ENCODE measurements at regions not wholly inside any gene's neighbourhood (a gene's known extent, or its start where the extent isn't known, plus 50 kb on each side); places are given as distances from the start of the nearest gene placed in this dataset.

DNA sequence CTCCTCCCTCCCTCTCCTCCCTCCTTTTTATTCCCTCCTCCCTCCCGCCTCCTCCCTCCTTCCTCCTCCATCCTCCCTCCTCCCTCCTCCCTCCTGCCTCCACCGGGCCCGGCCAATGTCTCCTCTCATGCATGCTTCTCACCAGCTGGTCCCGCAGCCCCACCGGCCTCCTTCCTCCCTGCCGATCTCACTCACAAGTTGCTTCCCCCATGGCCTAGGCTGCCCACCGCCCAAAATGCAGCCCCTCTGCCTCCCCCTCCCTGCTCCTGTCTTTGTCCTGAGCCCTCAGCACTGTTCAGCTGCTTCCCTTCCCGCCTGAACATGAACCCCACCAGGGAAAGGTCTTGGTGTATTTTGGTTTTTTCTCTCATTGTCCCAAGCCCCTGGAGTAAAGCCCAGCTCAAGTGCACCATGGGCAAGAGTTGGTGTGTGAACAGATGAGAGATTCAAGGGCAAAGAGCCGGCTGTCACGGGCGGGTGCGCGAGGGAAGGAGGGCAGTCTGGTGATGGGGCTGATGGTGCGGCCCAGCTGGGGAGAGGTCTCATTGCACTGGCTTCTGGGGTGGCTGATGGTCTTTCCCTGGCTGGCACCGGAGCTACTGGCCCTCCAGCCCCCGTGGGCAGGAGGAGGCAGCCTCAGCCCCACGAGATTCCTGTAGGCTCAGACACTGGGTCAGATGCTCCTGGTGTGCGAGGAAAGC, 117.6 kb downstream of the TWIST2 start:
- TF ChIP-seq EZH2 (IDR thresholded peaks at IDR 0.05; ENCODE audit: borderline replicate concordance, low read depth, low read length, poor library complexity, severe bottlenecking), result no peak
- TF ChIP-seq, protein P1, sequence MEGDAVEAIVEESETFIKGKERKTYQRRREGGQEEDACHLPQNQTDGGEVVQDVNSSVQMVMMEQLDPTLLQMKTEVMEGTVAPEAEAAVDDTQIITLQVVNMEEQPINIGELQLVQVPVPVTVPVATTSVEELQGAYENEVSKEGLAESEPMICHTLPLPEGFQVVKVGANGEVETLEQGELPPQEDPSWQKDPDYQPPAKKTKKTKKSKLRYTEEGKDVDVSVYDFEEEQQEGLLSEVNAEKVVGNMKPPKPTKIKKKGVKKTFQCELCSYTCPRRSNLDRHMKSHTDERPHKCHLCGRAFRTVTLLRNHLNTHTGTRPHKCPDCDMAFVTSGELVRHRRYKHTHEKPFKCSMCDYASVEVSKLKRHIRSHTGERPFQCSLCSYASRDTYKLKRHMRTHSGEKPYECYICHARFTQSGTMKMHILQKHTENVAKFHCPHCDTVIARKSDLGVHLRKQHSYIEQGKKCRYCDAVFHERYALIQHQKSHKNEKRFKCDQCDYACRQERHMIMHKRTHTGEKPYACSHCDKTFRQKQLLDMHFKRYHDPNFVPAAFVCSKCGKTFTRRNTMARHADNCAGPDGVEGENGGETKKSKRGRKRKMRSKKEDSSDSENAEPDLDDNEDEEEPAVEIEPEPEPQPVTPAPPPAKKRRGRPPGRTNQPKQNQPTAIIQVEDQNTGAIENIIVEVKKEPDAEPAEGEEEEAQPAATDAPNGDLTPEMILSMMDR (conservative IDR thresholded peaks at IDR 0.05; ENCODE audit: low read depth, low read length), result no peak
- no peak for DNase-seq (ENCODE audit: low spot score)
- BruUV-seq (replicated peaks), result no TSS peak
- CTCF ChIA-PET, result no interaction called here
- H3K9me3 ChIP-seq (ENCODE audit: low read depth, low read length, poor library complexity, severe bottlenecking), result no peaks in the 10 kb centered on the region
- H3K4me3 ChIP-seq (ENCODE audit: low read depth, low read length, poor library complexity, severe bottlenecking), result no peak overlapping the region
- intact Hi-C loops (cut with micrococcal nuclease; ENCODE audit: unreplicated experiment), result no loop called here
- H3K4me1 ChIP-seq (ENCODE audit: insufficient read depth, low read length, poor library complexity, severe bottlenecking), result no peaks in the 10 kb centered on the region
- no peak overlapping the region for H3K27ac ChIP-seq (ENCODE audit: low read depth, low read length, poor library complexity, severe bottlenecking)
- no peaks in the 10 kb centered on the region for H3K36me3 ChIP-seq (ENCODE audit: insufficient read depth, low read length, poor library complexity, severe bottlenecking)
- POLR2A ChIA-PET (ENCODE audit: low non-redundant PET), result no interaction called here
- H3K27me3 ChIP-seq (replicated peaks; ENCODE audit: insufficient read depth, low read depth, low read length, poor library complexity), result peaks cover 8% of the 10 kb centered on the region

DNA sequence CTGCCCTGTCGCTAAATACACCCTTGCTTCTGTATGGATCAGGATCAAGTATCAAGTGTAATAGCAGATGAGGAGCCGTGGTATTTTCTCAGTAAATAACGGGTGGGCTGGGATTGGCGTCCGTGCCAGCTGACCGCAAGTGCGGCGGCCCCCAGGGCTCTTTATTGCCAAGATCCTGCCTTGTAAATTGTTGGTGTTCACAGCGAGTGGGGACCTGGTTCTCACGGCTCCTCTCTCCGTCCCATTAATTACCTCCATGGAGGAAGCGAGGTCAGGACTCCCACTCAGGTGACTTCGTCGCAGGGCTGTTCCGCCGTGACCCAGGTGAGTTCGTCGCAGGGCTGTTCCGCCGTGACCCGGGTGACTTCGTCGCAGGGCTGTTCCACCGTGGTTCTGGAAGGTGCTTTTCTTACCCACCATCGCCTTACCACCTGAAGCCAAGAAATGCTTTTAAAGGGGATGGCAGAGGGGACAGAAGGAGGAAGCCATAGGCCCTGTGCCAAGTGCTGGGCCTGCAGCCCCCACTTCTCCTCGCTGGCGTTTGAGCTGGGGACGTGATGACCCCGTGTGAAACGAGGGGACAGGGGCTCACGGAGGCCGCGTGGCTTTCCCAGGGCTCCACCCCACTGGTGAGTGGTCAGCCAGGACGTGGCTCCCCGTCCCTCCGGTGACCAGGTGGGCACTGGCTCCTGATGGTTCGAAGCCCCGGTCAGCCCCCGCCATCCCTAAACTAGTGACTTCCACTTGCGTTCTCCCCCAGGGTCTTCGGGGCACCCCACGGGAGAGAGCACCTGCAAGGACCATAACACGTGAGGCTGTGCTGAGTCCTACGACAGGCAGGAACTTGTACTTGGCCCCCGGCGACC, 118.4 kb downstream of the TWIST2 start:
- POLR2A ChIA-PET (ENCODE audit: low non-redundant PET), result no interaction called here
- no TSS peak for BruUV-seq (replicated peaks)
- CTCF ChIA-PET, result no interaction called here

DNA sequence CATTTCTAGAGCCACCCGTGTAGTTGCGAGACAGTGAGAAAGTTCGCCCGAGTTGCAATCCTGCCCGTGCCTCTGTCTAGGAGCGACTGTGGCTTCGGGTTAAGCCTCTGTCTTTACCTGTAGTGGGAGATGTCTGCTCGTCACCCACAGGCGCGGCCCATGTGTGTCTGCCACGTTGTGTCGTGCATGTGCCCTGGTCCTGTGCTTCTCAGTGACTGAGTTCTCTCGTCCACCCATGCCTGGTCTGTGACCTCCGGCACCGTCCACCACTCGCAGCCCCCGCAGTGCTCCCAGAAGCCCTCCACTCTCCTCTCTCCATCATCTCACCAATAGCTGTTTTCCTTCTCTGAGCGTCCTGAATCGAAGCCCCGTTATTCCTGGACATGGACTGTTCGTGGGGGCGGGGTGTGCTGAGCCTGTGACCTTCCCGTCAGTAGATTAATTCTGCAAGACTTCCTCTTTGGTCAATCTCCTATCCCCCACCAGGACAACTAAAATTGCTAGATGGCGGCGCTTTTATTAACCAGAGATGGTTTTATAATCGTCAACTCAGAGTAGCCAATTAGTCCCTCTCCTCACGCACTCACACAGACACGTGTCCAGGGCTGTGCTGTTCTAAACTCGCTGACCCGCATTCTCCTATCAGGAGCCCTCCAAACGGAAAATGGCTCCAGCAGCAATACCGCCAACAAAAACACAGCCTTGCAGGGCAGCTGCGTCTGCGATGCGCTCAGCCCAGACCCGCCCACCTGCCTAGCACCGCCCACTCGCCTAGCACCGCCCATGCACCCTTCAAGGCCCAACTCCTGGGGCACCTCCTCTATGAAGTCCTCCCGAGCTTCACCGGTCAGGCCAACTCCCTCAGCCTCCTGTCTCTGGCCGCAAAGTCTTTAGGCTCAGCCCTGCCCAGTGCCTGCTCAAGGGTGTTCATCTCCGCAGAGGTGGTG, 119.4 kb downstream of the TWIST2 start:
- no TSS peak for BruUV-seq (replicated peaks)
- CTCF ChIA-PET, result no interaction called here

More for the DNA sequence above, 118.4 kb downstream of the TWIST2 start:
- no peak for TF ChIP-seq EZH2 (IDR thresholded peaks at IDR 0.05; ENCODE audit: borderline replicate concordance, low read depth, low read length, poor library complexity, severe bottlenecking)
- TF ChIP-seq, protein P1 (conservative IDR thresholded peaks at IDR 0.05; ENCODE audit: low read depth, low read length), result no peak
- Histone ChIP-seq H3K36me3 (ENCODE audit: insufficient read depth, low read length, poor library complexity, severe bottlenecking) (no peaks in the 10 kb centered on the region), H3K9me3 (ENCODE audit: low read depth, low read length, poor library complexity, severe bottlenecking) (no peaks in the 10 kb centered on the region), H3K27ac (ENCODE audit: low read depth, low read length, poor library complexity, severe bottlenecking) (no peak overlapping the region), H3K4me1 (ENCODE audit: insufficient read depth, low read length, poor library complexity, severe bottlenecking) (no peaks in the 10 kb centered on the region), H3K27me3 (replicated peaks; ENCODE audit: insufficient read depth, low read depth, low read length, poor library complexity) (peaks cover 8% of the 10 kb centered on the region), H3K4me3 (ENCODE audit: low read depth, low read length, poor library complexity, severe bottlenecking) (no peak overlapping the region)
- DNase-seq (ENCODE audit: low spot score), result no peak
- intact Hi-C loops (cut with micrococcal nuclease; ENCODE audit: unreplicated experiment), result no loop called here

More for the DNA sequence above, 119.4 kb downstream of the TWIST2 start:
- TF ChIP-seq EZH2 (IDR thresholded peaks at IDR 0.05; ENCODE audit: borderline replicate concordance, low read depth, low read length, poor library complexity, severe bottlenecking), result no peak
- TF ChIP-seq, protein P1 (conservative IDR thresholded peaks at IDR 0.05; ENCODE audit: low read depth, low read length), result no peak
- Histone ChIP-seq H3K9me3 (ENCODE audit: low read depth, low read length, poor library complexity, severe bottlenecking) (no peaks in the 10 kb centered on the region), H3K4me3 (ENCODE audit: low read depth, low read length, poor library complexity, severe bottlenecking) (no peak overlapping the region), H3K36me3 (ENCODE audit: insufficient read depth, low read length, poor library complexity, severe bottlenecking) (no peaks in the 10 kb centered on the region), H3K4me1 (ENCODE audit: insufficient read depth, low read length, poor library complexity, severe bottlenecking) (no peaks in the 10 kb centered on the region), H3K27me3 (replicated peaks; ENCODE audit: insufficient read depth, low read depth, low read length, poor library complexity) (peaks cover 8% of the 10 kb centered on the region), H3K27ac (ENCODE audit: low read depth, low read length, poor library complexity, severe bottlenecking) (no peak overlapping the region)
- DNase-seq (ENCODE audit: low spot score), result no peak
- intact Hi-C loops (cut with micrococcal nuclease; ENCODE audit: unreplicated experiment), result no loop called here
- POLR2A ChIA-PET (ENCODE audit: low non-redundant PET), result no interaction called here

All from A673 (cell line).